Brain pericyte (primary cell): ENCODE measurements at regions not wholly inside any gene's neighbourhood (a gene's known extent, or its start where the extent isn't known, plus 50 kb on each side); places are given as distances from the start of the nearest gene placed in this dataset.

ENCODE experiments used
- DNase-seq: peaks from one replicate; pipeline ENCODE4 v3.0.0-alpha.2; 2012; ENCODE audit warnings: low read depth, low spot score

DNA sequence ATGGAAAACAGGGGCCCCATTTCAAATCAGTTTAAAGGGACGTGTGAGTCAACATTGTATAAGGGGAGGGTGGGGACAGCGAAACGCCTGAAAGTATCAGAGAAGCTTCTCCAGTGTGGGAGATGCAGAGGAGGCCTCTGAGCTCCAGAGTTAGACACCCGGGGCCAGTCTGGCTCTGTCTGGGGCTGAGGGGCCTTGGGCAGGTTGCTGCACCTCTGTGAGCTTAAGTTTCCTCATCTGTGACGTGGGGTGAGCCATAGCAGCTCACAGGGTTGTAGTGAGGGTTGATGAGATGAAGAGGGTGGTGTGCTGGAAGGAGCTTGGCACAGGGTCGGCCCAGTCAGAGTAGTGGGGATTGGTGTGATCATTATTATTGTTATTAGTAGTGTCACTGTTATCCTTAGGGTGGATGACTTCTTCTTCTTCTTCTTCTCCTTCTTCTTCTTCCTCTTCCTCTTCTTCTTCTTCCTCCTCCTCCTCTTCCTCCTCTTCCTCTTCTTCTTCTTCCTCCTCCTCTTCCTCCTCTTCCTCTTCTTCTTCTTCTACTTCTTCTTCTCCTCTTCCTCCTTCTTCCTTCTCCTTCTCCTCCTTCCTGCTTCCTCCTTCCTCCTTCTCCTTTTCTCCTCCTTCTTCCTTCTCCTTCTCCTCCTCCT is 282.0 kb downstream of the PTPRU start:
- no peak for DNase-seq

GRCh38 chr1:29517251-29518086 is 281.1 kb downstream of the PTPRU start:
- DNase-seq = no peak

GRCh38 chr1:29516063-29516820 is 279.9 kb downstream of the PTPRU start:
- DNase-seq = no peak

GRCh38 chr1:29515170-29515955 is 279.0 kb downstream of the PTPRU start:
- DNase-seq = no peak

- no peak for DNase-seq
These were observed 278.2 kb downstream of the PTPRU start for GRCh38 chr1:29514361-29515169.

- no peak for DNase-seq
These were observed 277.0 kb downstream of the PTPRU start for GRCh38 chr1:29513357-29513756.

GRCh38 chr1:29511436-29511835 is 275.1 kb downstream of the PTPRU start:
- DNase-seq = no peak

DNA sequence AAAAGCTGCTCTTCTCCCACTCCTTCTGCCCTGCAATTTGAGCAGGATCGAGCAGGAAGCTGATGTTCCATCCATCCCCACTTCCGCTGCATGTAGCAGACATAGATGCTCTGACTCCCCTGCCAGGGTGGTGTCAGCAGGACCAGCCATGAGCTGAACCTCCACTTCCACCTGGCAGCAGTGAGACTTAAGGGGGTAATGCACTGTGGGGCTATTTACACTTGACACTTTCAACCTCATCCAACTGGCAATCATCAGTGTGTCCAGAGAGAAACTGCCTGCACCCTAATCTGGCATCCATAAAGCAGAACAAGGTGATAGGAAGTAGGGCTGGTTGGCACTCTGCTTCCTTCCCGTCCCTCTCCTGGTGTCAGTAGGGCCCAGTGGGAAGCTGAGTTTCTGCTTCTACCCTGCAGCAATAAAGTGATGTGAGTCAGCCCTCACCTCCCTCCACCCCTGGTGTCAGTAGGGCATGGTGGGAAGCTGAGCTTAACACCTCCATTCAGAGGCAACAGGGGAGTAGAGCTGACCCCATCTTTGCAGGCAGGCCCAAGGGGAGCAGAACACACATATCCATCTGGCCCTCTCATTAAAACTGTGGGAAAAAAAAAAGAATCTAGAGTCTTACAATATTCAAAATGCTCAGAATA is 272.3 kb downstream of the PTPRU start:
- no peak for DNase-seq

DNA sequence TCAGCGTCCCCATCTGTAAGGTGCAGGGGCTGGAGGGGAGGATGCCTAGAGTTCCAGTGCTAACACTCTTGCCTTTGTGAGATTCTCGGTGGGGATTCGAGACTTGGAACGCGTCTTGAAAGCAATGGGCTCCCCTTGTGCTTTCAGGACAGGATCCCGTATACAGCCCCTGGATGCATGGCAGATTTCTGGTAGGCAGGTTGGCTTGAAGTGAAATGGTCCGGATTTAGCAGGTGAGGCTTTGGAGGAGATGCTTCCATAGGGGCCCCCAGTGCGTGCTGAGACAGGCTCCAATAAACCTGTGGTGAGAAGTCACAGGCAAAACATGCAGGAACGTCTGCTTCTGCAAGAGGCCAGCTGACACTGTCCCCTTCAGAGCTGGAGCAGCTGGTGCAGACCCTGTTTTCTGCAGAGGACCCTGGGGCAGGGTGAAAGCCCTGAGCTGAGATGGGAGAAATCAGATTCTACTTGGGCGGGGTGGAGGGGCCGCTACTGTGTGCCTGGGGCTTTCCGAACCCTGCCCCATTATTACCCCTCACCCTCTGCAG is 270.4 kb downstream of the PTPRU start:
- DNase-seq = no peak

- no peak for DNase-seq
These were observed 269.4 kb downstream of the PTPRU start for GRCh38 chr1:29505532-29506220.

- no peak for DNase-seq
These were observed 268.5 kb downstream of the PTPRU start for GRCh38 chr1:29504709-29505410.

DNA sequence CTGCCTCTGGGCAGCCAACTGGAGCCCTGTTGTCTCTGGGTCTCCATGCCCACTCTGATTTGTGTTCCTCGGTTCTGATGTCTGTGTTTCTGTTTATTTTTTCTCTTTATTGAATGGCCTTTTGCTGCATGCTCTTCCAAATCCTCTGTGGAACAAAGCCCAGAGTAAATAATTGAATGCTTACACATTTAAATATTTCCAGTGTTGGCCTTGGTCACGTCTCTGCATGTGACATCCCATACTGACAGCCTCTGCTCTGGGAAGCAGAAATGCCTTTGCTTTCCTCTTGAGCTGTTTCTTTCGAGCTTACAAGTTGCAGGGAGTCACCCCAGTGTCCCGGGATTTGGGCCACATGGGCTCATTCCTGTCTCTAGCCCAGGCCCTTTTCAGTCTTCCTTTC is 267.9 kb downstream of the PTPRU start:
- DNase-seq = no peak

GRCh38 chr1:29502911-29503840 is 266.9 kb downstream of the PTPRU start:
- DNase-seq = no peak

DNA sequence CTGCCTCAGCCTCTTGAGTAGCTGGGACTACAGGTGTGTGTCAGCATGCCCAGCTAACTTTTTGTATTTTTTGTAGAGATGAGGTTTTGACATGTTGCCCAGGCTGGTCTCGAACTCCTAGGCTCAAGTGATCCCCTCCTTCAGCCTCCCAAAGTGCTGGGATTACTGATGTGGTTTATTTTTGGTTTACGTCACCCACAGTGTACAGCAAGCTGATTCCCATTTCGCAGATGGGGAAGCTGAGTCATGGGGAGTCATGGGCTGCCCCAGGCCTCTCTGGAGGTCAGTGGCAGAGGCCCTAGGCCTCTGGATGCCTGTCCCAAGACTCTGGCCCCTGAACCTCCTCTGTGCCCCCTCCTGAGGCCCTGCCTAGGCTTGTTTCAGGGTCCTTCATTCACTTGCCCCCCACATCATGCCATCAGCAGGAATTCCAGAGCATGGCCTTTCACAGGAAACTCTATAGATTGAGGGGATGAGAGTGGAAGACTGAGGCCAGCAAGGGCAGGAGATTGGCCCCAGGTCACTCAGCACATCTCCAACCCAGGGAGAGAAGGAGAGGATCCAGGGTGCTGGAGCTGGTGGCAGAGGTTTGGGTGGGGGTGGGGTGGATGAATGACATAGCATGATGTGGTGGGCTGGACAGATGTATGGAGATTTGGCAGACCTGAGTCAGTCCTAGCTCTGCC is 266.0 kb downstream of the PTPRU start:
- no peak for DNase-seq

- DNase-seq = no peak
These were observed 265.1 kb downstream of the PTPRU start for GRCh38 chr1:29501227-29501976.

DNA sequence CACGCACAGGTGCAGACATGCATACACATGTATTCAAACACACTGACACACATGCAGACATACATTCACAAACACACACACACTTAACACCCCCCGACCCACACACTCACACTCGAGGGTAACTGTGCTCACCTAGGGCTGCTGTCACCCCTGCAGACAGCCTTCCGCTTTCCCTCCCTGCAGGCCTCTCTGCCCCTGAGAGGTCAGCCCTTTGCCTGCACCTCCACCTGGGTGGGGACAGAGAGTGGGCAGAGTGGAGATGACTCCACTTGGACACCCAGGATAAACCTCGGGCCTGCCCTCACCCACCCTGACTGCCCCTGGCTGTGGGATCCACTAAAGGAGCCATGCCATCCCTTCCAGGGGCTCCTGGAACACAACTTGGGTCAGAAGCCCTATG is 264.3 kb downstream of the PTPRU start:
- no peak for DNase-seq
